Osteoblast (primary cell): ENCODE measurements at regions not wholly inside any gene's neighbourhood (a gene's known extent, or its start where the extent isn't known, plus 50 kb on each side); places are given as distances from the start of the nearest gene placed in this dataset.

Experiments
- DNase-seq: peaks from one replicate; pipeline ENCODE4 v3.0.0; 2011; ENCODE audit warnings: low spot score, mixed read lengths; ENCODE audit not compliant: insufficient read length; ENCODE audit errors: missing footprints
- H2AFZ ChIP-seq: 2 replicates; pipeline ENCODE4 v1.6.0; 2011; ENCODE audit warnings: mild to moderate bottlenecking, low read length
- H3K27ac ChIP-seq: 2 replicates; pipeline ENCODE4 v1.5.1; 2011; ENCODE audit warnings: mild to moderate bottlenecking, low read depth, low read length, moderate library complexity
- H3K27me3 ChIP-seq: 2 replicates; pipeline ENCODE4 v1.6.0; 2012; ENCODE audit warnings: mild to moderate bottlenecking, control low read depth, inconsistent platforms, low read length, moderate library complexity; ENCODE audit not compliant: insufficient read depth
- H3K36me3 ChIP-seq: 2 replicates; pipeline ENCODE4 v1.5.1; 2011; ENCODE audit warnings: mild to moderate bottlenecking, low read length, control low read depth, moderate library complexity; ENCODE audit not compliant: insufficient read depth
- H3K4me1 ChIP-seq: 2 replicates; pipeline ENCODE4 v1.5.1; 2011; ENCODE audit warnings: mild to moderate bottlenecking, low read length, control low read depth, moderate library complexity; ENCODE audit not compliant: insufficient read depth
- H3K4me2 ChIP-seq: 2 replicates; pipeline ENCODE4 v1.6.0; 2011; ENCODE audit warnings: mild to moderate bottlenecking, low read length; ENCODE audit not compliant: insufficient read depth
- H3K4me3 ChIP-seq: fragments of 200-600 bp; sonication (generic); 3 replicates; pipeline ENCODE4 v1.5.1; 2012; ENCODE audit warnings: mild to moderate bottlenecking, low read length, inconsistent platforms; ENCODE audit not compliant: insufficient read depth
- H3K79me2 ChIP-seq: 2 replicates; pipeline ENCODE4 v1.6.0; 2012; ENCODE audit warnings: mild to moderate bottlenecking, low read length, control low read depth, inconsistent platforms; ENCODE audit not compliant: insufficient read depth
- H3K9me3 ChIP-seq: 2 replicates; pipeline ENCODE4 v1.5.1; 2011; ENCODE audit warnings: low read depth, low read length, control low read depth
- H4K20me1 ChIP-seq: 2 replicates; pipeline ENCODE4 v1.6.0; 2012; ENCODE audit warnings: mild to moderate bottlenecking, low read length, control low read depth; ENCODE audit not compliant: insufficient read depth
- CTCF ChIP-seq: IDR thresholded peaks from 2 replicates; pipeline ENCODE4 v1.5.1; 2011; ENCODE audit warnings: mild to moderate bottlenecking, low read depth, low read length, moderate library complexity; ENCODE audit errors: extremely low read depth

DNA sequence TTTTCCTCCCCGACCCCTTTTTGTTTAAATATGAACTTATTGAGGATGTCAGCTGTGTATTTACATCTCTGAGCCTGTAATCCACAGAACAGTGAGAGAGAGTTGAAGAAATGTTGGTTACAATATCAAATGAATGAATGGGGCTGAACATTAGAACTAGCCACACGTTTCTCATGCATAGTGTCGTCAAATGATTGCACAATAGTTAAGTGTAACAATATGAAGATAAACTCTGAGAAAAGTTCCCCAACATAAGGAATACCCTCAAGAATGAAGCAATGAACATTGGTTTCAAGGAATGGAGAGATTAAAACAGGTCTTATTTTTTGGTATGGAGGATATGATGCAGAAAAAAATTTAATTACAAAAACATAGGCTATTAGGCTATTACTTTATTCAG, 100.5 kb upstream of the DTNBP1 start:
- Histone ChIP-seq H3K27me3 (no peaks in the 10 kb centered on the region), H3K4me3 (no peak overlapping the region), H3K36me3 (no peaks in the 10 kb centered on the region), H3K27ac (no peak overlapping the region), H3K79me2 (no peaks in the 10 kb centered on the region), H2AFZ (no peak overlapping the region), H3K4me2 (no peak overlapping the region), H3K4me1 (no peaks in the 10 kb centered on the region), H3K9me3 (no peaks in the 10 kb centered on the region), H4K20me1 (no peaks in the 10 kb centered on the region)
- no peak for DNase-seq
- no peak for TF ChIP-seq CTCF

- H3K4me3 ChIP-seq: no peak overlapping the region
- no peak overlapping the region for H2AFZ ChIP-seq
- no peaks in the 10 kb centered on the region for H3K9me3 ChIP-seq
- H3K4me2 ChIP-seq: no peak overlapping the region
- no peak overlapping the region for H3K27ac ChIP-seq
- no peaks in the 10 kb centered on the region for H4K20me1 ChIP-seq
- no peaks in the 10 kb centered on the region for H3K4me1 ChIP-seq
- TF ChIP-seq CTCF: no peak
- no peaks in the 10 kb centered on the region for H3K79me2 ChIP-seq
- H3K27me3 ChIP-seq: no peaks in the 10 kb centered on the region
- no peak for DNase-seq
- H3K36me3 ChIP-seq: no peaks in the 10 kb centered on the region
Observed at GRCh38 chr6:15761045-15761502, 98.2 kb upstream of the DTNBP1 start.

DNA sequence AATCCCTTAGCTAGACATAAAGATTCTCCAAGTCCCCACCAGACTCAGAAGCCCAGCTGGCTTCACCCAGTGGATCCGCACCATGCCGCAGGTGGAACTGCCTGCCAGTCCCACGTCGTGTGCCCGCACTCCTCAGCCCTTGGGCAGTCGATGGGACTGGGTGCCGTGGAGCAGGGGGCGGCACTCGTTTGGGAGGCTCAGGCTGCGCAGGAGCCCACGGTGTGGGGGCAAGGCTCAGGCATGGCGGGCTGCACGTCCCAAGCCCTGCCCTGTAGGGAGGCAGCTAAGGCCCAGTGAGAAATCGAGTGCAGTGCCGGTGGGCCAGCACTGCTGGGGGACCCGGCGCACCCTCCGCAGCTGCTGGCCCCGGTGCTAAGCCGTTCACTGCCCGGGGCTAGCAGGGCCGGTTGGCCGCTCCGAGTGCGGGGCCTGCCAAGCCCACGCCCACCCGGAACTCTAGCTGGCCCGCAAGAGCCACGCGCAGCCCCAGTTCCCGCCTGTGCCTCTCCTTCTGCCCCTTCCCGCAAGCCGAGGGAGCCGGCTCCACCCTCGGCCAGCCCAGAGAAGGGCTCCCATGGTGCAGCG, 95.9 kb upstream of the DTNBP1 start:
- no peaks in the 10 kb centered on the region for H4K20me1 ChIP-seq
- H3K4me1 ChIP-seq: no peaks in the 10 kb centered on the region
- no peak overlapping the region for H3K4me3 ChIP-seq
- no peaks in the 10 kb centered on the region for H3K9me3 ChIP-seq
- no peak for TF ChIP-seq CTCF
- no peak overlapping the region for H3K4me2 ChIP-seq
- no peak overlapping the region for H2AFZ ChIP-seq
- H3K27me3 ChIP-seq: no peaks in the 10 kb centered on the region
- H3K79me2 ChIP-seq: no peaks in the 10 kb centered on the region
- H3K27ac ChIP-seq: no peak overlapping the region
- no peak for DNase-seq
- H3K36me3 ChIP-seq: no peaks in the 10 kb centered on the region

- TF ChIP-seq CTCF: no peak
- no peaks in the 10 kb centered on the region for H3K9me3 ChIP-seq
Observed at GRCh38 chr6:15755526-15755925, 92.7 kb upstream of the DTNBP1 start.

More at GRCh38 chr6:15755526-15755925, 92.7 kb upstream of the DTNBP1 start:
- no peaks in the 10 kb centered on the region for H3K79me2 ChIP-seq
- no peak overlapping the region for H2AFZ ChIP-seq
- H4K20me1 ChIP-seq: no peaks in the 10 kb centered on the region
- H3K4me3 ChIP-seq: no peak overlapping the region
- DNase-seq: no peak
- H3K36me3 ChIP-seq: no peaks in the 10 kb centered on the region
- no peaks in the 10 kb centered on the region for H3K27me3 ChIP-seq
- no peaks in the 10 kb centered on the region for H3K4me1 ChIP-seq
- H3K27ac ChIP-seq: no peak overlapping the region
- H3K4me2 ChIP-seq: no peak overlapping the region
